GM18511 (cell line): ENCODE measurements at regions not wholly inside any gene's neighbourhood (a gene's known extent, or its start where the extent isn't known, plus 50 kb on each side); places are given as distances from the start of the nearest gene placed in this dataset.
"Not testable (repeated sequence)": the region's sequence is repeated elsewhere in the genome, so short reads cannot be mapped to it uniquely, and the experiment has no call there.

Experiments
- ATAC-seq: cut with Tn5 transposase; IDR thresholded peaks from one replicate; pipeline ENCODE4 v1.9.1; 2021; ENCODE audit warnings: mild to moderate bottlenecking, moderate library complexity; ENCODE audit not compliant: unreplicated experiment

- ATAC-seq, result no peak
These were observed 181.7 kb upstream of the NPY2R start for GRCh38 chr4:155026715-155027114.

- ATAC-seq, result peak; percentile 86
These were observed 175.8 kb upstream of the NPY2R start for GRCh38 chr4:155032521-155033229.

GRCh38 chr4:155033604-155034003 lies 174.8 kb upstream of the NPY2R start:
- no peak for ATAC-seq

GRCh38 chr4:155037031-155037430 lies 171.4 kb upstream of the NPY2R start:
- ATAC-seq, result no peak

- ATAC-seq, result no peak
These were observed 170.0 kb upstream of the NPY2R start for GRCh38 chr4:155038459-155038858.

- ATAC-seq, result no peak
These were observed 169.3 kb upstream of the NPY2R start for GRCh38 chr4:155039162-155039561.

GRCh38 chr4:155040031-155040430 lies 168.4 kb upstream of the NPY2R start:
- ATAC-seq, result no peak

- no peak for ATAC-seq
These were observed 166.4 kb upstream of the NPY2R start for GRCh38 chr4:155042014-155042413.

- ATAC-seq, result not testable (repeated sequence)
These were observed 164.2 kb upstream of the NPY2R start for GRCh38 chr4:155044251-155044650.

- ATAC-seq, result no peak
These were observed 160.7 kb upstream of the NPY2R start for GRCh38 chr4:155047755-155048154.

- not testable (repeated sequence) for ATAC-seq
These were observed 154.4 kb upstream of the NPY2R start for GRCh38 chr4:155054042-155054441.

- ATAC-seq, result no peak
These were observed 148.0 kb upstream of the NPY2R start for GRCh38 chr4:155060419-155060818.

GRCh38 chr4:155060873-155061272 lies 147.6 kb upstream of the NPY2R start:
- no peak for ATAC-seq

- no peak for ATAC-seq
These were observed 145.5 kb upstream of the NPY2R start for GRCh38 chr4:155062948-155063347.

- not testable (repeated sequence) for ATAC-seq
These were observed 143.5 kb upstream of the NPY2R start for GRCh38 chr4:155064934-155065333.

GRCh38 chr4:155066871-155067270 lies 141.6 kb upstream of the NPY2R start:
- no peak for ATAC-seq

- ATAC-seq, result peak; percentile 13
These were observed 136.5 kb upstream of the NPY2R start for GRCh38 chr4:155071962-155072361.

GRCh38 chr4:155072417-155072816 lies 136.0 kb upstream of the NPY2R start:
- ATAC-seq, result peak; percentile 52

- ATAC-seq, result no peak
These were observed 134.6 kb upstream of the NPY2R start for GRCh38 chr4:155073852-155074251.

GRCh38 chr4:155076256-155076785 lies 132.1 kb upstream of the NPY2R start:
- no peak for ATAC-seq

- ATAC-seq, result no peak
These were observed 130.8 kb upstream of the NPY2R start for GRCh38 chr4:155077452-155078229.

GRCh38 chr4:155079871-155080270 lies 128.6 kb upstream of the NPY2R start:
- ATAC-seq, result no peak
